ENCODE measurements at regions not wholly inside any gene's neighbourhood (a gene's known extent, or its start where the extent isn't known, plus 50 kb on each side); places are given as distances from the start of the nearest gene placed in this dataset.

GRCh38 chr4:37146260-37146659 is 98.3 kb upstream of the NWD2 start:
- no peak for TF ChIP-seq CTCF (IDR thresholded peaks at IDR 0.05)
- TF ChIP-seq POLR2A (IDR thresholded peaks at IDR 0.05), result no peak
- no peak for TF ChIP-seq EP300 (IDR thresholded peaks at IDR 0.05)
- TF ChIP-seq POLR2AphosphoS5 (IDR thresholded peaks at IDR 0.05), result no peak

Measured in stomach (tissue), 4 donors.